Neural progenitor cell (in vitro differentiated cells): ENCODE measurements at regions not wholly inside any gene's neighbourhood (a gene's known extent, or its start where the extent isn't known, plus 50 kb on each side); places are given as distances from the start of the nearest gene placed in this dataset.

Source experiments
- CTCF ChIP-seq: fragments of 200-600 bp; sonication (generic); IDR thresholded peaks from 2 replicates; pipeline ENCODE4 v1.5.1; 2017; ENCODE audit warnings: antibody characterized with exemption, mild to moderate bottlenecking
- EZH2 ChIP-seq: fragments of 200-600 bp; sonication (generic); IDR thresholded peaks from 2 replicates; pipeline ENCODE4 v1.6.1; 2017; ENCODE audit warnings: antibody characterized with exemption, mild to moderate bottlenecking, moderate library complexity
- EZH2phosphoT487 ChIP-seq: fragments of 200-600 bp; sonication (generic); IDR thresholded peaks from 2 replicates; pipeline ENCODE4 v1.6.1; 2017; ENCODE audit warnings: antibody characterized with exemption

- TF ChIP-seq EZH2phosphoT487 (no peak), CTCF (no peak), EZH2 (no peak)
Observed at GRCh38 chr7:53900856-53901528, 641.2 kb upstream of the VSTM2A start.
